ENCODE measurements at regions not wholly inside any gene's neighbourhood (a gene's known extent, or its start where the extent isn't known, plus 50 kb on each side); places are given as distances from the start of the nearest gene placed in this dataset.

DNA sequence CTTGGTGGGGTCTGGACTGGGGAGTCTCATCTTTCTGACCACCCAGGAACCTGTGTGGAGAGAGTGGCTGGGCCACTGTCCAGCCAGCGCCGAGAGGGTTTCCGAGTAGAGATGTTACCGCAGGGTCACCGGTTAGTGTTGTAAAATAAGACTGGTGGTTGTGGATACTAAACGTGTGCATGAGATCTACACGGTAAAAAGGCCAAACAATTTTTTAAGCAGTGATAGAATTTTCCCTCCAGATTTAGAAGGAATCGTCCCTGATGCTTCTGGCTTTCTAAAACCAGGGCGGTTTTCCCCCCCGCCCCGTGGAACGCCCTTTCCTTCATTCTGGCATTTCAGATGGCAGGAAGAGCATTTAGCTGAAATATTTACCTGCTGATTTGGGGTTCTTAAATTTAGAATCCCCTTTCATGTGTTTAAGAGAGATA is 72.6 kb upstream of the PPARA start:
- no peaks in the 10 kb centered on the region for H3K36me3 ChIP-seq (ENCODE audit: insufficient read depth)
- H3K27ac ChIP-seq, result no peak overlapping the region
- no peaks in the 10 kb centered on the region for H4K20me1 ChIP-seq (ENCODE audit: insufficient read depth)
- H3K4me3 ChIP-seq (IDR thresholded peaks at IDR 0.05; ENCODE audit: insufficient read depth, low read depth, low read length), result no peak overlapping the region
- H2AFZ ChIP-seq (ENCODE audit: low read depth), result no peak overlapping the region
- no peaks in the 10 kb centered on the region for H3K27me3 ChIP-seq (ENCODE audit: insufficient read depth, low read depth)
- TF ChIP-seq, protein P1, sequence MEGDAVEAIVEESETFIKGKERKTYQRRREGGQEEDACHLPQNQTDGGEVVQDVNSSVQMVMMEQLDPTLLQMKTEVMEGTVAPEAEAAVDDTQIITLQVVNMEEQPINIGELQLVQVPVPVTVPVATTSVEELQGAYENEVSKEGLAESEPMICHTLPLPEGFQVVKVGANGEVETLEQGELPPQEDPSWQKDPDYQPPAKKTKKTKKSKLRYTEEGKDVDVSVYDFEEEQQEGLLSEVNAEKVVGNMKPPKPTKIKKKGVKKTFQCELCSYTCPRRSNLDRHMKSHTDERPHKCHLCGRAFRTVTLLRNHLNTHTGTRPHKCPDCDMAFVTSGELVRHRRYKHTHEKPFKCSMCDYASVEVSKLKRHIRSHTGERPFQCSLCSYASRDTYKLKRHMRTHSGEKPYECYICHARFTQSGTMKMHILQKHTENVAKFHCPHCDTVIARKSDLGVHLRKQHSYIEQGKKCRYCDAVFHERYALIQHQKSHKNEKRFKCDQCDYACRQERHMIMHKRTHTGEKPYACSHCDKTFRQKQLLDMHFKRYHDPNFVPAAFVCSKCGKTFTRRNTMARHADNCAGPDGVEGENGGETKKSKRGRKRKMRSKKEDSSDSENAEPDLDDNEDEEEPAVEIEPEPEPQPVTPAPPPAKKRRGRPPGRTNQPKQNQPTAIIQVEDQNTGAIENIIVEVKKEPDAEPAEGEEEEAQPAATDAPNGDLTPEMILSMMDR (conservative IDR thresholded peaks at IDR 0.05; ENCODE audit: low read depth, low read length), result no peak
- H3K79me2 ChIP-seq (ENCODE audit: insufficient read depth, low read depth), result peaks cover 48% of the 10 kb centered on the region; the same call in 1 of the 2 replicates
- H3K4me1 ChIP-seq (ENCODE audit: low read depth, poor library complexity, severe bottlenecking), result peaks cover 20% of the 10 kb centered on the region
- H3K9ac ChIP-seq, result no peak overlapping the region
- H3K4me2 ChIP-seq, result no peak overlapping the region

DNA sequence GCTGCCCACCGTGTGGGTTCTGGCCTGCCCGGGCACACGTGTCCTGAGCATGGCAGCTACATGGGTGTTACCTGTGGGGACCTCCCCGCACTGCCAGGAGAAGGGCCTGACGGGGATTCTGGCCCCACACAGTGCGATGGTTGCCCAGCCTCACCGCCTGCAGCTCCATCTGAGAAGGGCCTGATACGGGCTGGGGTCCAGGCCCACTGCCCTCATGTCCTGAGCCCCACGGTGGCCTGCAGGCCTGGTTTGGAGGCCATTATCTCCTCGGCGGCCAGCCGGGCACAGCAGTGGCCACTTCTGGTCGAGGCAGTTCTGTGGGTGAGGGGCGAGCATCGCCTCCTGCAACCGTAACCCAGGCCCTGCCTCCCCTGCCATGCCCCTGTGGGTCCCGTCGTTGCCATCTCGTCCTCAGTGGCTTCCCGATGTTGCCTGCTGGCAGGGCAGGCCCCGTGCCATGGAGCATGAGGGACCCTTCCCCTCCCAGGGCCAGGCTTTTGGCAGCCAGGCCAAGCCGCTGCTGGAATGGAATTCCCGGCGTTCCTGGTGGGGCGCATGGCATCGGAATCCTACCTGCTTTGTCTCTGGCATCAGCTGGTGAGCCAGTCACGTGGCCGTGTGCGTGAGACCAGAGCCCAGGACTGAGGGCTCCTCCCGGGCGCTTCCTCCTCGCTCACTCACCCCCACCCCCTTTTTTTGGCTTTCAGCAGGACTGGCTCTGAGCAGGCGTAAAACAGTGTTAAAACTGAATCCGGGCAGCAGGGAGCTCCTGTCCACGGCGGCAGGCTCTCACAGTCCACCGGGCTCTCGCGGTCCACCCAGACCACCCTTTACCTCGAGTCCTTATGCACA is 71.9 kb upstream of the PPARA start:
- H3K27ac ChIP-seq, result no peak overlapping the region
- peaks cover 41% of the 10 kb centered on the region; the same call in 1 of the 2 replicates for H3K79me2 ChIP-seq (ENCODE audit: insufficient read depth, low read depth)
- no peak overlapping the region for H3K9ac ChIP-seq
- H3K4me3 ChIP-seq (IDR thresholded peaks at IDR 0.05; ENCODE audit: insufficient read depth, low read depth, low read length), result no peak overlapping the region
- no peak overlapping the region for H3K4me2 ChIP-seq
- TF ChIP-seq, protein P1 (conservative IDR thresholded peaks at IDR 0.05; ENCODE audit: low read depth, low read length), result no peak
- no peaks in the 10 kb centered on the region for H4K20me1 ChIP-seq (ENCODE audit: insufficient read depth)
- H3K36me3 ChIP-seq (ENCODE audit: insufficient read depth), result no peaks in the 10 kb centered on the region
- H3K27me3 ChIP-seq (ENCODE audit: insufficient read depth, low read depth), result no peaks in the 10 kb centered on the region
- no peak overlapping the region for H2AFZ ChIP-seq (ENCODE audit: low read depth)
- peaks cover 15% of the 10 kb centered on the region for H3K4me1 ChIP-seq (ENCODE audit: low read depth, poor library complexity, severe bottlenecking)

DNA sequence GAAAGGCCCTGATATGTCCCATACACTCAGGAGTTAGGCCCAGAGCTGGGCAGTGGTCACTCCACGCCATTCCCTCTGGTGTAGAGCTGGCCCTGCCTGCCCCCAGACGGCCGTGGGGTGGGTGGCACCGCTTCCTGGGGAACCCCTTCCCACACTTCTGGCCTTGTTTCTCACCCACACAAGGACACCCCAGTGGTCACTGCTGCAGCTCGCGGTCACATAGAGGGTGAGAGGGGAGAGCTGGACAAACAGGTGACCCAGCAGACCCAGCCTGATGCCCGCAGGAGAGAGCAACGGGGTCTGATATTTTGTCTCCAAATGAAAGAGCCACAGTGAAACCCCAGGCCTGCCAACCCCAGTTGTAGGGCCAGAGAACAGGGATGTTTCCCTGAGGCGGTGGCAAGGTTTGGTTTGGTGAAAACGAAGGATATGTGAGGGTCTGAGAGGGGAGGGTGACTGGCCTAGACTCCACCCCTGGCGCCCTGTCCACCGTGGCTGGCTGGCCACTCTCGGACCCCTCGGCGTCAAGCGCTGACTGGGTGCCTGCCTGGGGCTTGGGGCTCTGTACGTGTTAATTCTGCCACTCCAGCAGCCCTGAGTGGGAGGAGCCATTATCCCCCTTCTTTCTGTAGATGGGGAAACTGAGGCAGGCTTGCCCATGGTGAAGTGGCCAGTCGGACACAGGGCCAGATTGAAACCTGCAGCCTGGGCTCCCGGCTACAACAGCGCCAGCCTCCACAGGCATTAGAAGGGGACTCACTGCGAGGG is 71.0 kb upstream of the PPARA start:
- Histone ChIP-seq H3K27ac (no peak overlapping the region), H3K27me3 (ENCODE audit: insufficient read depth, low read depth) (no peaks in the 10 kb centered on the region), H3K4me3 (IDR thresholded peaks at IDR 0.05; ENCODE audit: insufficient read depth, low read depth, low read length) (no peak overlapping the region), H3K9ac (no peak overlapping the region), H3K36me3 (ENCODE audit: insufficient read depth) (no peaks in the 10 kb centered on the region), H3K4me1 (ENCODE audit: low read depth, poor library complexity, severe bottlenecking) (peaks cover 7% of the 10 kb centered on the region), H3K79me2 (ENCODE audit: insufficient read depth, low read depth) (peaks cover 39% of the 10 kb centered on the region; the same call in 1 of the 2 replicates), H4K20me1 (ENCODE audit: insufficient read depth) (no peaks in the 10 kb centered on the region), H3K4me2 (no peak overlapping the region), H2AFZ (ENCODE audit: low read depth) (no peak overlapping the region)
- TF ChIP-seq, protein P1 (conservative IDR thresholded peaks at IDR 0.05; ENCODE audit: low read depth, low read length), result no peak

DNA sequence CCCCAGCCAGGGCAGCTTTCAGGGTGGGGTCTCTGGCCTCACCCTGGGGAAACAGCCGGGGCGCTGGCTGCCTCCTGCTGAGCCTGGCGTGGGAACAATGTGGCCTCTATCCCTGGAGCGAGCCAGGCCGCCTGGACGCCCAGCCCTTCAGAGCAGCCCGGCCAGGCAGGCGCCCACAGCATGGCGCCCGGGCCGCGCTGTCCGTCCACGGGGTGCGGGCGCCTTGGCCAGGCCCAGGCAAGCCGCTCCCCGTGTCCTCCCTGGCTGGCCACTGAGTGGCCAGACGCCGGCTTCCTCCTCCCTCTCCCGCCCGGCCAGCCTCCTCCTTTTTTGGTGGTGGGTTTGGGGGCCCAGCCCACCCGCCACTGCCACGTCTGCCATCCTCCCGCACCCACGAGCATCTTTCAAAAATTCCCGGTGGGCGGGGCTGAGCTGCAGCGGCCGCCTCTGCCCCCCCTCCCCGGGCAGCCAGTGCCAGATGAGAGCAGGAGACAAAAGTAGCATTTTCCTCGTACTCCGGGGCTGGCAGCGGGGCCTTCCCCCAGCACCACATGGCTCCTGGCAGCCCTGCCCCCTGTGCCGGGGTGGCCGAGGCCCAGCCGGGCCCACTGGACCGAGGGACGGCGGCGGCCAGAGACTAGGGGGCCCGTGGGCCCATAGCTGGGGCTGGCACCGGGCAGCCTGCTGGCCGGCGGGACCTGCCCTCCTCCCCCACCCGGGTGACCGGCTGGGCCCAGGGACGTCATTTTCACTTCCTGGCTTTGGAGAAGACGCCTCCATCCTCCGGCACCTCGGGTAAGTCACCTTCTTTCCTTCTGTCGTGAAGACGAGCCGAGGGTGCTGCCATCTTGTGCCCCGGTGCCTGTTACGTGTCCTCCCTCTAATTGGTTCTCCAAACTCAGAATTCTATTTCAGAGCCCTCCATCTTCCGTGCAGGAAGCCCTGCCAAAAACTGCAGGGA is 70.2 kb upstream of the PPARA start:
- Histone ChIP-seq H3K79me2 (ENCODE audit: insufficient read depth, low read depth) (peaks cover 30% of the 10 kb centered on the region; the same call in 1 of the 2 replicates), H4K20me1 (ENCODE audit: insufficient read depth) (no peaks in the 10 kb centered on the region), H3K9ac (no peak overlapping the region), H3K27ac (no peak overlapping the region), H3K4me3 (IDR thresholded peaks at IDR 0.05; ENCODE audit: insufficient read depth, low read depth, low read length) (no peak overlapping the region), H2AFZ (ENCODE audit: low read depth) (no peak overlapping the region), H3K36me3 (ENCODE audit: insufficient read depth) (no peaks in the 10 kb centered on the region), H3K4me2 (no peak overlapping the region), H3K4me1 (ENCODE audit: low read depth, poor library complexity, severe bottlenecking) (no peaks in the 10 kb centered on the region), H3K27me3 (ENCODE audit: insufficient read depth, low read depth) (no peaks in the 10 kb centered on the region)
- TF ChIP-seq, protein P1 (conservative IDR thresholded peaks at IDR 0.05; ENCODE audit: low read depth, low read length), result no peak

All from KMS-11 (cell line).